ENCODE measurements at regions not wholly inside any gene's neighbourhood (a gene's known extent, or its start where the extent isn't known, plus 50 kb on each side); places are given as distances from the start of the nearest gene placed in this dataset.

GRCh38 chr5:155485386-155485785, 471.8 kb downstream of the KIF4B start (continued):
- no peak for TF ChIP-seq YY1 (IDR thresholded peaks at IDR 0.05; ENCODE audit: extremely low read depth, insufficient replicate concordance, low read depth, low read length)
- TF ChIP-seq ATF3 (IDR thresholded peaks at IDR 0.05): no peak
- no peak for TF ChIP-seq SP1 (IDR thresholded peaks at IDR 0.05; ENCODE audit: low read depth)
- TF ChIP-seq MAX (IDR thresholded peaks at IDR 0.05): no peak
- TF ChIP-seq EGR1 (IDR thresholded peaks at IDR 0.05; ENCODE audit: low read depth): no peak
- no peak for TF ChIP-seq POLR2A (IDR thresholded peaks at IDR 0.05; ENCODE audit: borderline replicate concordance, extremely low read depth, insufficient read depth, insufficient read length)
- no peak for TF ChIP-seq RAD21 (IDR thresholded peaks at IDR 0.05; ENCODE audit: low read depth)

- H3K27ac ChIP-seq (ENCODE audit: low read depth, low read length): no peak overlapping the region
- no peaks in the 10 kb centered on the region for H3K4me1 ChIP-seq (ENCODE audit: control insufficient read depth in 1 of 2, insufficient read depth in 2 of 2, low read length in 2 of 2)
- RAD21 ChIA-PET (ENCODE audit: low non-redundant PET in 1 of 2, low total read pairs in 2 of 2, uncharacterized antibody in 2 of 2, unreplicated experiment in 2 of 2): no interaction called here
- no peak overlapping the region for H3K4me3 ChIP-seq (replicated peaks in 1 of 2; ENCODE audit: low read depth in 1 of 2, low read length in 2 of 2)
- H3K27me3 ChIP-seq (ENCODE audit: insufficient read depth, low read length): no peaks in the 10 kb centered on the region
- DNase-seq (ENCODE audit: low read depth, low spot score) (no peak), ATAC-seq (no peak)
- intact Hi-C loops (cut with micrococcal nuclease): no loop called here
- CTCF ChIA-PET: no interaction called here
- TF ChIP-seq REST (IDR thresholded peaks at IDR 0.05; ENCODE audit: low read depth) (no peak), CTCF (IDR thresholded peaks at IDR 0.05 in 2 of 3, conservative IDR thresholded peaks at IDR 0.05 in 1 of 3; ENCODE audit: borderline replicate concordance in 1 of 3, insufficient read depth in 1 of 3, low read depth in 2 of 3, low read length in 2 of 3) (no peak), MAX (IDR thresholded peaks at IDR 0.05) (no peak), EZH2 (IDR thresholded peaks at IDR 0.05) (no peak), EGR1 (IDR thresholded peaks at IDR 0.05; ENCODE audit: low read depth) (no peak), SRF (IDR thresholded peaks at IDR 0.05; ENCODE audit: low read depth) (no peak), POLR2AphosphoS5 (IDR thresholded peaks at IDR 0.05; ENCODE audit: low read depth, low read length) (no peak), SP1 (IDR thresholded peaks at IDR 0.05; ENCODE audit: low read depth) (no peak), ZBTB33 (IDR thresholded peaks at IDR 0.05; ENCODE audit: extremely low read depth, insufficient replicate concordance, low read length) (no peak)
- no peak overlapping the region for H3K4me2 ChIP-seq (ENCODE audit: low read length)
- POLR2A ChIA-PET: no interaction called here
- H3K79me2 ChIP-seq (ENCODE audit: insufficient read depth, low read length): no peaks in the 10 kb centered on the region
- no peaks in the 10 kb centered on the region for H3K9me2 ChIP-seq (ENCODE audit: insufficient read depth)
- H4K20me1 ChIP-seq (ENCODE audit: insufficient read depth): no peaks in the 10 kb centered on the region; the same call in 1 of the 2 replicates
- H2AFZ ChIP-seq (ENCODE audit: low read depth, low read length, poor library complexity, severe bottlenecking): no peak overlapping the region
- no peaks in the 10 kb centered on the region for H3K36me3 ChIP-seq (ENCODE audit: control insufficient read depth in 1 of 2, insufficient read depth in 2 of 2, low read length in 2 of 2)
- no peak overlapping the region for H3K9ac ChIP-seq (ENCODE audit: low read length)
- BruUV-seq (replicated peaks): no TSS peak
- no peaks in the 10 kb centered on the region for H3K9me3 ChIP-seq (ENCODE audit: control insufficient read depth in 1 of 2, insufficient read depth in 1 of 2, low read depth in 1 of 2, low read length in 2 of 2)
Observed at GRCh38 chr5:155489949-155490348, 476.4 kb downstream of the KIF4B start.
